ENCODE measurements at regions not wholly inside any gene's neighbourhood (a gene's known extent, or its start where the extent isn't known, plus 50 kb on each side); places are given as distances from the start of the nearest gene placed in this dataset.

DNA sequence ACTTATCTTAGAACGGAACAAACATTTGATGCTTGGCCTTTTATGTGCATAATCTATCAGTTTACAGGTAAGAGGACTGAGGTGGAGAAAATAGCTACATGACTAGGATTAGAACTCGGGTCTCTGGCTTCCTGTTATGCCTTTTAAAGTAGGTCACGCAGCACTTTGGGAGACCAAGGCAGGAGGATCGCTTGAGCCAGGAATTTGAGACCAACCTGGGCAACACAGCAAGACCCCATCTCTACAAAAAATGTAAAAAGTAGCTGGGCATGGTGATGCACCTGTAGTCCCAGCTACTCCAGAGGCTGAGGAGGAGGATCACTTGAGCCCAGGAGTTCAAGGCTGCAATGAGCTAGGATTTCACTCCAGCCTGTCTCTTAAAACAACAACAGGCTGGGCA lies 81.9 kb upstream of the AKT3 start:
- TF ChIP-seq POLR2AphosphoS5 (IDR thresholded peaks at IDR 0.05; ENCODE audit: low read depth, low read length): no peak
- TF ChIP-seq, protein P1, sequence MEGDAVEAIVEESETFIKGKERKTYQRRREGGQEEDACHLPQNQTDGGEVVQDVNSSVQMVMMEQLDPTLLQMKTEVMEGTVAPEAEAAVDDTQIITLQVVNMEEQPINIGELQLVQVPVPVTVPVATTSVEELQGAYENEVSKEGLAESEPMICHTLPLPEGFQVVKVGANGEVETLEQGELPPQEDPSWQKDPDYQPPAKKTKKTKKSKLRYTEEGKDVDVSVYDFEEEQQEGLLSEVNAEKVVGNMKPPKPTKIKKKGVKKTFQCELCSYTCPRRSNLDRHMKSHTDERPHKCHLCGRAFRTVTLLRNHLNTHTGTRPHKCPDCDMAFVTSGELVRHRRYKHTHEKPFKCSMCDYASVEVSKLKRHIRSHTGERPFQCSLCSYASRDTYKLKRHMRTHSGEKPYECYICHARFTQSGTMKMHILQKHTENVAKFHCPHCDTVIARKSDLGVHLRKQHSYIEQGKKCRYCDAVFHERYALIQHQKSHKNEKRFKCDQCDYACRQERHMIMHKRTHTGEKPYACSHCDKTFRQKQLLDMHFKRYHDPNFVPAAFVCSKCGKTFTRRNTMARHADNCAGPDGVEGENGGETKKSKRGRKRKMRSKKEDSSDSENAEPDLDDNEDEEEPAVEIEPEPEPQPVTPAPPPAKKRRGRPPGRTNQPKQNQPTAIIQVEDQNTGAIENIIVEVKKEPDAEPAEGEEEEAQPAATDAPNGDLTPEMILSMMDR (IDR thresholded peaks at IDR 0.05 in 2 of 3, conservative IDR thresholded peaks at IDR 0.05 in 1 of 3; ENCODE audit: borderline replicate concordance in 1 of 3, insufficient read depth in 1 of 3, low read depth in 2 of 3, low read length in 2 of 3): no peak
- no peak for TF ChIP-seq CEBPB (IDR thresholded peaks at IDR 0.05; ENCODE audit: low read depth)
- TF ChIP-seq, protein P2, sequence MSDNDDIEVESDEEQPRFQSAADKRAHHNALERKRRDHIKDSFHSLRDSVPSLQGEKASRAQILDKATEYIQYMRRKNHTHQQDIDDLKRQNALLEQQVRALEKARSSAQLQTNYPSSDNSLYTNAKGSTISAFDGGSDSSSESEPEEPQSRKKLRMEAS (IDR thresholded peaks at IDR 0.05): no peak
- TF ChIP-seq, protein P3, sequence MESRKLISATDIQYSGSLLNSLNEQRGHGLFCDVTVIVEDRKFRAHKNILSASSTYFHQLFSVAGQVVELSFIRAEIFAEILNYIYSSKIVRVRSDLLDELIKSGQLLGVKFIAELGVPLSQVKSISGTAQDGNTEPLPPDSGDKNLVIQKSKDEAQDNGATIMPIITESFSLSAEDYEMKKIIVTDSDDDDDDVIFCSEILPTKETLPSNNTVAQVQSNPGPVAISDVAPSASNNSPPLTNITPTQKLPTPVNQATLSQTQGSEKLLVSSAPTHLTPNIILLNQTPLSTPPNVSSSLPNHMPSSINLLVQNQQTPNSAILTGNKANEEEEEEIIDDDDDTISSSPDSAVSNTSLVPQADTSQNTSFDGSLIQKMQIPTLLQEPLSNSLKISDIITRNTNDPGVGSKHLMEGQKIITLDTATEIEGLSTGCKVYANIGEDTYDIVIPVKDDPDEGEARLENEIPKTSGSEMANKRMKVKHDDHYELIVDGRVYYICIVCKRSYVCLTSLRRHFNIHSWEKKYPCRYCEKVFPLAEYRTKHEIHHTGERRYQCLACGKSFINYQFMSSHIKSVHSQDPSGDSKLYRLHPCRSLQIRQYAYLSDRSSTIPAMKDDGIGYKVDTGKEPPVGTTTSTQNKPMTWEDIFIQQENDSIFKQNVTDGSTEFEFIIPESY (IDR thresholded peaks at IDR 0.05; ENCODE audit: extremely low read depth, insufficient replicate concordance, low read length): no peak
